Activated CD8-positive, alpha-beta memory T cell treated with anti-CD3 and anti-CD28 coated beads, Interleukin-2, amount 50 U/mL, for 24 hours (primary cell): ENCODE measurements at regions not wholly inside any gene's neighbourhood (a gene's known extent, or its start where the extent isn't known, plus 50 kb on each side); places are given as distances from the start of the nearest gene placed in this dataset.

Source experiments
- DNase-seq: peaks from one replicate; pipeline ENCODE4 v3.0.0-alpha.2; 2020; ENCODE audit errors: extremely low read depth

GRCh38 chr13:34808649-34809048, 133.4 kb upstream of the NBEA start:
- DNase-seq, result no peak

- DNase-seq, result no peak
Observed at GRCh38 chr13:34810996-34811395, 131.1 kb upstream of the NBEA start.

GRCh38 chr13:34815526-34815925, 126.5 kb upstream of the NBEA start:
- no peak for DNase-seq

GRCh38 chr13:34816245-34816884, 125.7 kb upstream of the NBEA start:
- no peak for DNase-seq

- no peak for DNase-seq
Observed at GRCh38 chr13:34816908-34817665, 125.0 kb upstream of the NBEA start.

GRCh38 chr13:34822650-34823049, 119.4 kb upstream of the NBEA start:
- DNase-seq, result no peak

GRCh38 chr13:34826432-34826831, 115.6 kb upstream of the NBEA start:
- no peak for DNase-seq

GRCh38 chr13:34833562-34834182, 108.4 kb upstream of the NBEA start:
- no peak for DNase-seq

- no peak for DNase-seq
Observed at GRCh38 chr13:34842466-34842865, 99.6 kb upstream of the NBEA start.

GRCh38 chr13:34847766-34848165, 94.3 kb upstream of the NBEA start:
- DNase-seq, result no peak

GRCh38 chr13:34849406-34849805, 92.7 kb upstream of the NBEA start:
- no peak for DNase-seq

- DNase-seq, result no peak
Observed at GRCh38 chr13:34853161-34853560, 88.9 kb upstream of the NBEA start.

GRCh38 chr13:34857558-34858325, 84.3 kb upstream of the NBEA start:
- DNase-seq, result no peak

GRCh38 chr13:34862311-34862710, 79.8 kb upstream of the NBEA start:
- DNase-seq, result no peak

GRCh38 chr13:34862716-34863115, 79.4 kb upstream of the NBEA start:
- no peak for DNase-seq

GRCh38 chr13:34863360-34864135, 78.5 kb upstream of the NBEA start:
- DNase-seq, result no peak

GRCh38 chr13:34864671-34865070, 77.4 kb upstream of the NBEA start:
- DNase-seq, result no peak

GRCh38 chr13:34867590-34867989, 74.5 kb upstream of the NBEA start:
- no peak for DNase-seq

GRCh38 chr13:34868733-34869132, 73.3 kb upstream of the NBEA start:
- DNase-seq, result no peak

GRCh38 chr13:34869696-34870095, 72.4 kb upstream of the NBEA start:
- no peak for DNase-seq

GRCh38 chr13:34878329-34878728, 63.7 kb upstream of the NBEA start:
- no peak for DNase-seq

GRCh38 chr13:34879851-34880250, 62.2 kb upstream of the NBEA start:
- no peak for DNase-seq
